Epithelial cell of proximal tubule (primary cell): ENCODE measurements at regions not wholly inside any gene's neighbourhood (a gene's known extent, or its start where the extent isn't known, plus 50 kb on each side); places are given as distances from the start of the nearest gene placed in this dataset.
"Not testable (repeated sequence)": the region's sequence is repeated elsewhere in the genome, so short reads cannot be mapped to it uniquely, and the experiment has no call there.

Experiments used
- DNase-seq: peaks from one replicate; pipeline ENCODE4 v3.0.0-alpha.2; 2011; ENCODE audit warnings: low read depth
- H3K4me3 ChIP-seq: 2 replicates; pipeline ENCODE4 v1.5.1; 2011; ENCODE audit warnings: low read depth, mild to moderate bottlenecking, low read length
- CTCF ChIP-seq: conservative IDR thresholded peaks from 2 replicates; pipeline ENCODE4 v1.5.1; 2012; ENCODE audit warnings: low read depth, mild to moderate bottlenecking, low read length

GRCh38 chr2:83887757-83888156, 571.3 kb downstream of the SUCLG1 start:
- no peak overlapping the region for H3K4me3 ChIP-seq
- no peak for TF ChIP-seq CTCF
- DNase-seq = no peak

- no peak for TF ChIP-seq CTCF
- H3K4me3 ChIP-seq = no peak overlapping the region
- DNase-seq = no peak
Observed at GRCh38 chr2:83879127-83879526, 580.0 kb downstream of the SUCLG1 start.

DNA sequence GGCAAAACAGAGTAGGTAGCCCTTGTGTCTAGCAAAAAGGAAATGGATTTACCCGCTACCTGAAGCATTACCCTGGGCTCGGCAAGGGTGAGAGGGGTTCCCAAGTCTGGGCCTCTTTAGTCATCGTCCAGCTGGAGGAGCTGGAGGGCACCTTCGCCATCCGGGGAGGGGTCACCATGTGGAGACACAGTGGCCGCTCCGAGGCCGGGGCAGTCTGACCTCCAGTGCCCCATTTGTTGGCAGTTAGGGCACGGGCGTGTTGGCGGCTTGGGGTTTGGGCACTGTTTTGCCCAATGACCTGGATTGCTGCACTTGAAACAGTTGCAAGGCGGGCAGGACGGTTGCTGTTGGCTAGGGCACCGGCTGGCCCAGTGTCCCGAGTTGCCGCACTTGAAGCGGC, 581.8 kb downstream of the SUCLG1 start:
- not testable (repeated sequence) for DNase-seq, H3K4me3 ChIP-seq

- no peak overlapping the region for H3K4me3 ChIP-seq
- DNase-seq = no peak
- TF ChIP-seq CTCF = no peak
Observed at GRCh38 chr2:83874712-83875430, 584.2 kb downstream of the SUCLG1 start.

DNA sequence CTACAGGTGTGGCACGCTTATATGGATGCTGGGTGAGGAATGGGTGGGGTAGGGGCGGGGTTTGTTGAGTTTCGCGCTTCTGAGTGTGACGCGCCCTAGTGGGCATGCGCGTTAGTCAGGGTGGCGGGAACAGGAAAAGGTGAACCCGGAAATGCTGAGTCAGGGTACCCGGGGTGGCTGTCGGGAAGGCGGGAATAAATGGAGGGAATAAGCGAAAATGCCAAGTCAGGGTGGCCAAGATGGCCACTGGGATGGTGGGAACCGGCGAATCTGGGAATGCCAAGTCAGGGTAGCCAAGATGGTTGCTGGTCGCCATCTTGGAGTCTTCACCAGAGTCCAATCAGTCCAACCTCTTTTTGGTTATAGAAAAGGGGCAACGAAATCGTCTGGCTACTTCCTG, 585.0 kb downstream of the SUCLG1 start:
- DNase-seq = no peak
- TF ChIP-seq CTCF = no peak
- H3K4me3 ChIP-seq = no peak overlapping the region

DNA sequence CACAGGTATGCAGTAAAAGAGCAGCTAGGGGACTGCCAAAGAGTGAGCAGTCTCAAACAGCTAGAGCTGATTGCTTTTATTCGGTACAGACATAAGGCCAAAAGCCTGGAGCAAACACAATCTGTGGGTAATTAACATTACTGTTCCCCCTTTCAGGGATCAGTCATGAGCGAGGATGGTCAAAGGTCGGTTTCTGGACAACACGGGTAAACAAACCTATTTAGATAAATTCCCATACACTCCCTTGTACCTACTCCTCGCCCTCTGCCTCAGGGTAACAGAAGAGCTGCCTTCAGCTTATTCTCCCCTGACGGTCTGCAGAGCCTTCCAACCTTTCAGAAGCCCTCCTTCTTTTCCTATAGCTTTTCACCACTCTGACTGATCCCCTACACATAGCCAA, 586.0 kb downstream of the SUCLG1 start:
- TF ChIP-seq CTCF = no peak
- no peak overlapping the region for H3K4me3 ChIP-seq
- DNase-seq = no peak

GRCh38 chr2:83866211-83866610, 592.9 kb downstream of the SUCLG1 start:
- no peak for DNase-seq
- no peak for TF ChIP-seq CTCF

More at GRCh38 chr2:83866211-83866610, 592.9 kb downstream of the SUCLG1 start:
- no peak overlapping the region for H3K4me3 ChIP-seq
